ENCODE measurements at regions not wholly inside any gene's neighbourhood (a gene's known extent, or its start where the extent isn't known, plus 50 kb on each side); places are given as distances from the start of the nearest gene placed in this dataset.

DNA sequence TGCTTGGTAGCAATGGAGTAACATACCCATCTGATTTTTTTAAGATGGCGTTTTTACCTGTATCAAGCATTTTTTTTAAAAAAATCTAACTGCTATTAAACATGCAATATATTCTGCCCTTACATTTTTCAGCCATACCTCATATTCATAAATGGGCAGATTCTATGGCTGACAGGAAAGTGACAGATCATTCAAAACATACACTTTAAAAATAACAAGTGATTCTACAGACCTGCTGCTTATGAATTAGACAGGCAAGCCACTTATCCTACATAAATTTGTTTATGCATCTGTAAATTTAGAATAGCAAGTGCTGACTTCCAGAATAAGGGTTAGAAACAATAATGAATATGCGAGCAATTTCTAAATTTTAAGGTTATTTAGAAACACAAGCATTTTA, 82.7 kb downstream of the TBXT start:
- H3K9me3 ChIP-seq, result no peaks in the 10 kb centered on the region

GRCh38 chr6:166079841-166080240, 87.8 kb downstream of the TBXT start:
- Histone ChIP-seq H3K27me3 (no peaks in the 10 kb centered on the region), H3K4me3 (no peak overlapping the region), H3K4me1 (no peaks in the 10 kb centered on the region), H3K36me3 (no peaks in the 10 kb centered on the region), H3K9me3 (no peaks in the 10 kb centered on the region), H3K27ac (no peak overlapping the region)
- no peak for ATAC-seq (ENCODE audit: low FRiP score in 2 of 2)
- WGBS, 2 donors, result 84 to 88% methylated on average over 6 of the region's 6 CpGs
- DNase-seq, result no peak
- TF ChIP-seq POLR2AphosphoS5 (IDR thresholded peaks at IDR 0.05), result no peak

More for the DNA sequence above, 82.7 kb downstream of the TBXT start:
- no peaks in the 10 kb centered on the region for H3K27me3 ChIP-seq
- H3K4me3 ChIP-seq, result no peak overlapping the region
- H3K4me1 ChIP-seq, result no peaks in the 10 kb centered on the region
- TF ChIP-seq POLR2A (IDR thresholded peaks at IDR 0.05), result no peak
- DNase-seq (no peak), ATAC-seq (ENCODE audit: low FRiP score in 2 of 2) (no peak)
- H3K36me3 ChIP-seq, result no peaks in the 10 kb centered on the region
- WGBS, 2 donors, result 74 to 78% methylated on average over 2 of the region's 2 CpGs
- H3K27ac ChIP-seq, result no peak overlapping the region

GRCh38 chr6:166078294-166078693, 89.4 kb downstream of the TBXT start:
- no peak for TF ChIP-seq EP300 (IDR thresholded peaks at IDR 0.05)
- no peak for TF ChIP-seq POLR2AphosphoS5 (IDR thresholded peaks at IDR 0.05)

DNA sequence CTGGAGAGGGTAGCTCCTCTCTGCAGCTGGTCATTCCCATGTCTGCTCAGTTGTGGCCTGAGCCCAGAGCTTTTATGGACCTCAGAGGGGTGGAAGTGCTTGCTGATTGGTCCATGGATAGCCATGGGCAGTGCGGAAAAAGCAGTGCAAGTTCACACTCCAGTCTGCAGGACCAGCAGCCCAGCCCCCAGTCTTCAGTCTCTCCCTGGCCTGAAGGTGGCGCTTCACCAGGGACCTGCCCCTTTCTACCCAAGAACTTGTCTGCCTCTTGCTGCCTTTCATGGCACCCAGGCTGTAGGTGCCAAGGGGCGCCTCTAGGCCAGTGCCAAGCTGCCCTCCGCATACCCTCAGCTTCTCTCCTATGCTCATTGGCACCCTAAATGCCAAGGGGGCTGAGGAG, 91.0 kb downstream of the TBXT start:
- Histone ChIP-seq H3K27me3 (no peaks in the 10 kb centered on the region), H3K9me3 (no peaks in the 10 kb centered on the region), H3K27ac (no peak overlapping the region), H3K36me3 (no peaks in the 10 kb centered on the region), H3K4me1 (no peaks in the 10 kb centered on the region), H3K4me3 (no peak overlapping the region)
- WGBS, 2 donors, result 91% methylated on average over 4 of the region's 4 CpGs; no CpG with 5 or more reads in 1 of the 2 donors
- DNase-seq, result no peak
- no peak for ATAC-seq (ENCODE audit: low FRiP score in 2 of 2)
- TF ChIP-seq POLR2A (IDR thresholded peaks at IDR 0.05), result no peak
- no peak for TF ChIP-seq CTCF (IDR thresholded peaks at IDR 0.05)
- TF ChIP-seq POLR2AphosphoS5 (IDR thresholded peaks at IDR 0.05), result no peak
- TF ChIP-seq EP300 (IDR thresholded peaks at IDR 0.05), result no peak

More at GRCh38 chr6:166078294-166078693, 89.4 kb downstream of the TBXT start:
- WGBS, 2 donors, result 61 to 68% methylated on average over 3 of the region's 3 CpGs
- ATAC-seq (ENCODE audit: low FRiP score in 2 of 2), result peak in 1 of 2 donors; percentile 89
- no peak overlapping the region for H3K4me3 ChIP-seq
- no peak for DNase-seq
- H3K4me1 ChIP-seq, result no peaks in the 10 kb centered on the region
- H3K9me3 ChIP-seq, result no peaks in the 10 kb centered on the region
- no peak overlapping the region for H3K27ac ChIP-seq
- H3K36me3 ChIP-seq, result no peaks in the 10 kb centered on the region
- no peaks in the 10 kb centered on the region for H3K27me3 ChIP-seq

GRCh38 chr6:166075925-166076324, 91.7 kb downstream of the TBXT start:
- WGBS, 2 donors, result 84 to 91% methylated on average over 2 to 5 of the region's 5 CpGs
- no peak overlapping the region for H3K27ac ChIP-seq

GRCh38 chr6:166075186-166075585, 92.5 kb downstream of the TBXT start:
- no peak overlapping the region for H3K27ac ChIP-seq
- no peaks in the 10 kb centered on the region for H3K36me3 ChIP-seq
- no peak for TF ChIP-seq POLR2AphosphoS5 (IDR thresholded peaks at IDR 0.05)
- TF ChIP-seq EP300 (IDR thresholded peaks at IDR 0.05), result no peak
- no peak for TF ChIP-seq POLR2A (IDR thresholded peaks at IDR 0.05)
- no peak for TF ChIP-seq CTCF (IDR thresholded peaks at IDR 0.05)
- DNase-seq, result no peak
- H3K27me3 ChIP-seq, result no peaks in the 10 kb centered on the region
- no peak for ATAC-seq (ENCODE audit: low FRiP score in 2 of 2)
- H3K4me3 ChIP-seq, result no peak overlapping the region
- no peaks in the 10 kb centered on the region for H3K4me1 ChIP-seq
- WGBS, 2 donors, result 89 to 90% methylated on average over 2 of the region's 2 CpGs
- H3K9me3 ChIP-seq, result no peaks in the 10 kb centered on the region

More at GRCh38 chr6:166075925-166076324, 91.7 kb downstream of the TBXT start:
- Histone ChIP-seq H3K27me3 (no peaks in the 10 kb centered on the region), H3K9me3 (no peaks in the 10 kb centered on the region), H3K36me3 (no peaks in the 10 kb centered on the region), H3K4me3 (no peak overlapping the region), H3K4me1 (no peaks in the 10 kb centered on the region)
- ATAC-seq (ENCODE audit: low FRiP score in 2 of 2) (no peak), DNase-seq (peak in 1 of 2 donors; percentile 31)
- TF ChIP-seq POLR2A (IDR thresholded peaks at IDR 0.05), result no peak

GRCh38 chr6:166073082-166073481, 94.6 kb downstream of the TBXT start:
- no peaks in the 10 kb centered on the region for H3K27me3 ChIP-seq
- H3K27ac ChIP-seq, result no peak overlapping the region
- H3K4me1 ChIP-seq, result no peaks in the 10 kb centered on the region
- H3K36me3 ChIP-seq, result no peaks in the 10 kb centered on the region
- H3K4me3 ChIP-seq, result no peak overlapping the region
- no peaks in the 10 kb centered on the region for H3K9me3 ChIP-seq
- WGBS, 2 donors, result 94% methylated on average over 9 of the region's 9 CpGs
- DNase-seq (peak in 1 of 2 donors; percentile 36), ATAC-seq (ENCODE audit: low FRiP score in 2 of 2) (no peak)
- TF ChIP-seq EP300 (IDR thresholded peaks at IDR 0.05), result no peak
- no peak for TF ChIP-seq POLR2AphosphoS5 (IDR thresholded peaks at IDR 0.05)
